ENCODE measurements at regions not wholly inside any gene's neighbourhood (a gene's known extent, or its start where the extent isn't known, plus 50 kb on each side); places are given as distances from the start of the nearest gene placed in this dataset.

DNA sequence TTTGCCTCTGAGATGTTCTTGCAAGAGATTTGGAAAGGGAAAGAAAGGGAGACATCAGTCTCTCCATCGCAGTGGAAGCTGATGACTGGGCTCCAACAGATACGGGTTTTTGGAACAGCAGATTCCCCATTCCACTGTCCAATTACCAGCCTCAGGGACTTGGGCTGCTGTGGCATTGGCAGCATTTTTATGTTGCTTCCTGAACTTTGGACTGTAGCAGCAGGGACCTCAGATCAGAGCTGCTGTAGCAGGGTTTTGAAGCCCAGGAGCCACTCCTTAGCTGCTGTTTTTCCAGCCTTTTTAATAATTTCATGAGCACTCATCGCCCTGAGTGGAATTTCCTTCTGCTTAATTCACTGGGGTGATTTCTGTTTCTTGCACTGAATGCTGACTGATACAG lies 135.7 kb upstream of the SLCO3A1 start:
- no peak overlapping the region for H3K4me3 Mint-ChIP-seq (ENCODE audit: low read depth, unreplicated experiment)
- no TSS peak for BruUV-seq (replicated peaks)
- CTCF ChIA-PET = no interaction called here

GRCh38 chr15:91723959-91724358 lies 129.5 kb upstream of the SLCO3A1 start:
- TF ChIP-seq CTCF (IDR thresholded peaks at IDR 0.05; ENCODE audit: unreplicated experiment) = no peak
- CTCF ChIA-PET = no interaction called here
- DNase-seq = no peak
- intact Hi-C loops (cut with micrococcal nuclease; ENCODE audit: unreplicated experiment) = no loop called here
- Mint-ChIP-seq H3K9me3 (ENCODE audit: low read depth, unreplicated experiment) (no peaks in the 10 kb centered on the region), H3K36me3 (ENCODE audit: insufficient read depth, unreplicated experiment) (no peaks in the 10 kb centered on the region), H3K27me3 (ENCODE audit: unreplicated experiment) (peaks cover 49% of the 10 kb centered on the region), H3K27ac (ENCODE audit: unreplicated experiment) (no peak overlapping the region), H3K4me1 (ENCODE audit: low read depth, unreplicated experiment) (no peaks in the 10 kb centered on the region), H3K4me3 (ENCODE audit: low read depth, unreplicated experiment) (no peak overlapping the region)
- no TSS peak for BruUV-seq (replicated peaks)

More for the DNA sequence above, 135.7 kb upstream of the SLCO3A1 start:
- no peaks in the 10 kb centered on the region for H3K4me1 Mint-ChIP-seq (ENCODE audit: low read depth, unreplicated experiment)
- H3K9me3 Mint-ChIP-seq (ENCODE audit: low read depth, unreplicated experiment) = no peaks in the 10 kb centered on the region
- H3K27me3 Mint-ChIP-seq (ENCODE audit: unreplicated experiment) = peaks cover 76% of the 10 kb centered on the region
- no peak overlapping the region for H3K27ac Mint-ChIP-seq (ENCODE audit: unreplicated experiment)
- no peaks in the 10 kb centered on the region for H3K36me3 Mint-ChIP-seq (ENCODE audit: insufficient read depth, unreplicated experiment)
- no peak for TF ChIP-seq CTCF (IDR thresholded peaks at IDR 0.05; ENCODE audit: unreplicated experiment)
- no peak for DNase-seq
- intact Hi-C loops (cut with micrococcal nuclease; ENCODE audit: unreplicated experiment) = no loop called here

DNA sequence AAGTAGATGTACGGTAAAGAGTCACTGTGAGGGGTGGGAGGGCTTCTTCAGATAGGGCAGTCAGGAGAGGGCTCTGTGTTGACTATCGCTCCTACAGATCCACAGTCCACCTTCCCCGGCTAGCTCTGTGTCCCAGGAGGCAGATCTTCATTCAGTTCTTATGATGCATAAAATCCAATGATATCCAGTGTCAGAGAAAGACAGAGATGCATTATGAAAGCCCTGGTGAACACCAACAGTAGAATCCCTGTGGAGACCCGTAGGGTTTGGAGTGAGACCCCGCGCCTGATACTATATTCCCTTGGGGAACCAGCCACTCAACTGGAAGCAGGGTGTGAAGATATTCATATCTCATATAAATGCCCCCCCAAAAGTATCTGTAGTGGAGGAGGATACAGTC lies 119.8 kb upstream of the SLCO3A1 start:
- no peak for TF ChIP-seq CTCF (IDR thresholded peaks at IDR 0.05; ENCODE audit: unreplicated experiment)
- H3K36me3 Mint-ChIP-seq (ENCODE audit: insufficient read depth, unreplicated experiment) = no peaks in the 10 kb centered on the region
- BruUV-seq (replicated peaks) = no TSS peak
- CTCF ChIA-PET = no interaction called here
- H3K27ac Mint-ChIP-seq (ENCODE audit: unreplicated experiment) = no peak overlapping the region
- no peak for DNase-seq
- H3K4me1 Mint-ChIP-seq (ENCODE audit: low read depth, unreplicated experiment) = no peaks in the 10 kb centered on the region
- intact Hi-C loops (cut with micrococcal nuclease; ENCODE audit: unreplicated experiment) = no loop called here
- no peak overlapping the region for H3K4me3 Mint-ChIP-seq (ENCODE audit: low read depth, unreplicated experiment)
- H3K27me3 Mint-ChIP-seq (ENCODE audit: unreplicated experiment) = no peaks in the 10 kb centered on the region
- H3K9me3 Mint-ChIP-seq (ENCODE audit: low read depth, unreplicated experiment) = peaks cover 6% of the 10 kb centered on the region

DNA sequence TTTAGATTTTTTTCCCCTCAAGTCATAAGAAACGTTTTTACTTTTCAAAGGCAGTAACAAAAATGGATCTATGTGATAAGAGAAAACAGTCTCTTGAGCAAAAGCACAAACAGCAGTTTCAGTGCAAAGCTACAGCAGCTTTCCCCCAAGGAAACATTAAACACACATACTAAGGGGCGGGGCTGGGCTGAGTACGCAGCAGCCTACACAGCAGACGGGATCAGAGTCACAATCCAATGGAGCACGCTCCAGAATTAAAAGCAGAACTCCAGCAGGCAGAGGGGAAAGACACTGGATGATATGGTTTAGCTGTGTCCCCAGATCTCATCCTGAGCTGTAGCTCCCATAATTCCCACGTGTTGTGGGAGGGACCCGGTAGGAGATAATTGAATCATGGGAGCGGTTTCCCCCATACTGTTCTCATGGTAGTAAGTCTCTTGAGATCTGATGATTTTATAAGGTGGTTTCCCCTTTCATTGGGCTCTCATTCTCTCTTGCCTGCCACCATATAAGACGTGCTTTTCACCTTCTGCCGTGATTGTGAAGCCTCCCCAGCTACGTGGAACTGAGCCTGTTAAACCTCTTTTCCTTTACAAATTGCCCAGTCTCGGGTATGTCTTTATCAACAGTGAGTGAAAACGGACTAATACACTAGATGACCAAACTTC lies 116.2 kb upstream of the SLCO3A1 start:
- Mint-ChIP-seq H3K27me3 (ENCODE audit: unreplicated experiment) (peaks cover under 1% of the 10 kb centered on the region), H3K36me3 (ENCODE audit: insufficient read depth, unreplicated experiment) (no peaks in the 10 kb centered on the region), H3K4me1 (ENCODE audit: low read depth, unreplicated experiment) (no peaks in the 10 kb centered on the region), H3K9me3 (ENCODE audit: low read depth, unreplicated experiment) (no peaks in the 10 kb centered on the region), H3K27ac (ENCODE audit: unreplicated experiment) (no peak overlapping the region), H3K4me3 (ENCODE audit: low read depth, unreplicated experiment) (no peak overlapping the region)
- no peak for TF ChIP-seq CTCF (IDR thresholded peaks at IDR 0.05; ENCODE audit: unreplicated experiment)
- intact Hi-C loops (cut with micrococcal nuclease; ENCODE audit: unreplicated experiment) = no loop called here
- DNase-seq = no peak
- BruUV-seq (replicated peaks) = no TSS peak
- CTCF ChIA-PET = no interaction called here

Measured in Calu3 (cell line).